Heart left ventricle (tissue), 13 donors: ENCODE measurements at regions not wholly inside any gene's neighbourhood (a gene's known extent, or its start where the extent isn't known, plus 50 kb on each side); places are given as distances from the start of the nearest gene placed in this dataset.

Experiments
- POLR2A ChIP-seq, 2 donors: fragments of 450-650 bp; IDR thresholded peaks; one replicate each; pipeline ENCODE4 v1.6.1; 2017; ENCODE audit warnings: antibody characterized with exemption in 2 of 2, mild to moderate bottlenecking in 2 of 2, moderate library complexity in 2 of 2
- TF ChIP-seq, protein P1 (sequence below), 12 donors: fragments of 200-600 bp; sonication (generic) in 4 of 12; IDR thresholded peaks; one replicate each; pipeline versions ENCODE4 v1.5.0 to v1.8.0; 2018 to 2022; ENCODE audit warnings: antibody characterized with exemption in 12 of 12, mild to moderate bottlenecking in 5 of 12
- donor health status: ischemic (EF 13 %, LVEDD 7.1; RV severe dilation, severe dysfunction).
- donor health status: DM: no; HTN: yes; CAD: no.
- donor health status: DM: no; HTN: no; CAD: no.
- donor health status: ischemic (EF 25% LVEDD 6.9; RV normal size, moderate dysfunction).
- donor health status: ischemic (EF 25% LVEDD 5.7; RV mildly dilated, moderate dysfunction).
- donor health status: ischemic (EF 35%, LVEDD 5.7; RV mildly dilated, moderate dysfunction).
- donor health status: nonischemic (EF 11% LVEDD 7.7; RV severe dilation, severe dysfunction).
- donor health status: DM: yes; HTN: yes; CAD: no.
- donor health status: PGD.
- donor health status: ischemic (EF 29% LVEDD 5.4; RV normal size, mild dysfunction).
- donor health status: nonischemic (EF 23%, LVEDD 6.1; RV moderate dilation, normal function).

GRCh38 chr5:165783024-165783423, 2277.6 kb downstream of the MAT2B start:
- no peak for TF ChIP-seq POLR2A (IDR thresholded peaks at IDR 0.05)
- TF ChIP-seq, protein P1, sequence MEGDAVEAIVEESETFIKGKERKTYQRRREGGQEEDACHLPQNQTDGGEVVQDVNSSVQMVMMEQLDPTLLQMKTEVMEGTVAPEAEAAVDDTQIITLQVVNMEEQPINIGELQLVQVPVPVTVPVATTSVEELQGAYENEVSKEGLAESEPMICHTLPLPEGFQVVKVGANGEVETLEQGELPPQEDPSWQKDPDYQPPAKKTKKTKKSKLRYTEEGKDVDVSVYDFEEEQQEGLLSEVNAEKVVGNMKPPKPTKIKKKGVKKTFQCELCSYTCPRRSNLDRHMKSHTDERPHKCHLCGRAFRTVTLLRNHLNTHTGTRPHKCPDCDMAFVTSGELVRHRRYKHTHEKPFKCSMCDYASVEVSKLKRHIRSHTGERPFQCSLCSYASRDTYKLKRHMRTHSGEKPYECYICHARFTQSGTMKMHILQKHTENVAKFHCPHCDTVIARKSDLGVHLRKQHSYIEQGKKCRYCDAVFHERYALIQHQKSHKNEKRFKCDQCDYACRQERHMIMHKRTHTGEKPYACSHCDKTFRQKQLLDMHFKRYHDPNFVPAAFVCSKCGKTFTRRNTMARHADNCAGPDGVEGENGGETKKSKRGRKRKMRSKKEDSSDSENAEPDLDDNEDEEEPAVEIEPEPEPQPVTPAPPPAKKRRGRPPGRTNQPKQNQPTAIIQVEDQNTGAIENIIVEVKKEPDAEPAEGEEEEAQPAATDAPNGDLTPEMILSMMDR (IDR thresholded peaks at IDR 0.05) = no peak
